B cell (primary cell): ENCODE measurements at regions not wholly inside any gene's neighbourhood (a gene's known extent, or its start where the extent isn't known, plus 50 kb on each side); places are given as distances from the start of the nearest gene placed in this dataset.
"Not testable (repeated sequence)": the region's sequence is repeated elsewhere in the genome, so short reads cannot be mapped to it uniquely, and the experiment has no call there.

Experiments
- ATAC-seq: fragments of 200-7000 bp; cut with Tn5 transposase; one replicate; pipeline ENCODE4 v1.10.0; 2021; ENCODE audit warnings: low read depth, mild to moderate bottlenecking, moderate number of reproducible peaks, moderate library complexity
- CTCF ChIA-PET: fragments of 350-600 bp; sonication (Branson Sonifier 250); formaldehyde crosslinking; loops from one replicate; lab custom pipeline; 2021; ENCODE audit warnings: antibody characterized with exemption, inconsistent platforms; lab: Charles Lee
- POLR2A ChIA-PET: fragments of 350-600 bp; sonication (Branson Sonifier 250); formaldehyde crosslinking; loops from one replicate; lab custom pipeline; 2021; ENCODE audit warnings: antibody characterized with exemption; lab: Charles Lee
- DNase-seq: peaks from one replicate; pipeline ENCODE4 v3.0.0; 2013
- H2AFZ ChIP-seq: 2 replicates; pipeline ENCODE4 v1.6.1; 2012; ENCODE audit warnings: mild to moderate bottlenecking, low read depth, low read length; ENCODE audit not compliant: insufficient read depth, poor library complexity, severe bottlenecking
- H3K27ac ChIP-seq, 2 donors: 1 replicate in 1 of 2; 2 replicates in 1 of 2; pipeline ENCODE4 v1.5.1; 2012 to 2013; ENCODE audit warnings: low read length in 2 of 2, mild to moderate bottlenecking in 2 of 2, moderate library complexity in 1 of 2
- H3K27me3 ChIP-seq, 4 experiments: fragments of 200-600 bp in 1 of 4; sonication (generic) in 1 of 4; replicated peaks in 1 of 4; 1 replicate in 2 of 4; 2 replicates in 2 of 4; pipeline versions ENCODE4 v1.6.1 to v1.7.0; 2013 to 2016; ENCODE audit warnings: low read length in 3 of 4, mild to moderate bottlenecking in 2 of 4, mixed read lengths in 1 of 4, moderate library complexity in 1 of 4; ENCODE audit not compliant: insufficient read depth in 4 of 4, control insufficient read depth in 3 of 4; ENCODE audit errors: control extremely low read depth in 1 of 4
- H3K36me3 ChIP-seq, 2 experiments: replicated peaks in 1 of 2; 1 replicate in 1 of 2; 2 replicates in 1 of 2; pipeline versions ENCODE4 v1.6.1 to v1.7.1; 2013; ENCODE audit warnings: low read length in 1 of 2; ENCODE audit not compliant: insufficient read depth in 2 of 2, control insufficient read depth in 1 of 2; ENCODE audit errors: control extremely low read depth in 1 of 2, extremely low read depth in 1 of 2
- H3K4me1 ChIP-seq, 2 donors: fragments of 200-600 bp in 1 of 2; sonication (generic) in 1 of 2; 1 replicate in 1 of 2; 2 replicates in 1 of 2; pipeline versions ENCODE4 v1.5.1 to v1.6.1; 2013 to 2017; ENCODE audit warnings: low read length in 2 of 2; ENCODE audit not compliant: control insufficient read depth in 2 of 2, insufficient read depth in 2 of 2
- H3K4me2 ChIP-seq: replicated peaks from 2 replicates; pipeline ENCODE3; 2012; ENCODE audit warnings: mild to moderate bottlenecking, low read depth, low read length; ENCODE audit not compliant: poor library complexity, severe bottlenecking
- H3K4me3 ChIP-seq, 5 experiments: fragments of 200-600 bp in 1 of 5; sonication (generic) in 1 of 5; 1 replicate in 3 of 5; 2 replicates in 2 of 5; pipeline versions ENCODE4 v1.5.1 to v1.7.0; 2011 to 2016; ENCODE audit warnings: low read length in 4 of 5, mild to moderate bottlenecking in 4 of 5, low read depth in 2 of 5, control low read depth in 1 of 5, moderate library complexity in 1 of 5; ENCODE audit not compliant: insufficient read depth in 1 of 5; ENCODE audit errors: control extremely low read depth in 1 of 5, extremely low read depth in 1 of 5
- H3K79me2 ChIP-seq: fragments of 200-600 bp; sonication (generic); one replicate; pipeline ENCODE4 v1.6.0; 2016; ENCODE audit warnings: low read length; ENCODE audit not compliant: control insufficient read depth, insufficient read depth
- H3K9ac ChIP-seq: fragments of 200-600 bp; sonication (generic); 2 replicates; pipeline ENCODE4 v1.6.1; 2017; ENCODE audit warnings: mild to moderate bottlenecking, low read length, moderate library complexity
- H3K9me3 ChIP-seq, 3 donors: one replicate each; pipeline versions ENCODE4 v1.6.1 to v1.7.1; 2013; ENCODE audit warnings: low read length in 2 of 3; ENCODE audit not compliant: control insufficient read depth in 2 of 3, insufficient read depth in 1 of 3; ENCODE audit errors: control extremely low read depth in 1 of 3
- H4K20me1 ChIP-seq: 2 replicates; pipeline ENCODE4 v1.6.0; 2012; ENCODE audit warnings: mild to moderate bottlenecking, low read length; ENCODE audit not compliant: insufficient read depth, control insufficient read depth, poor library complexity, severe bottlenecking
- H3K27ac Mint-ChIP-seq: one replicate; pipeline ENCODE4 v1.8.0; 2021; ENCODE audit warnings: mixed read lengths
- H3K27me3 Mint-ChIP-seq: one replicate; pipeline ENCODE4 v1.8.0; 2021; ENCODE audit warnings: mixed read lengths
- H3K4me1 Mint-ChIP-seq: one replicate; pipeline ENCODE4 v1.8.0; 2021; ENCODE audit warnings: mixed read lengths
- H3K4me3 Mint-ChIP-seq: one replicate; pipeline ENCODE4 v1.8.0; 2021; ENCODE audit warnings: mixed read lengths
- H3K9me3 Mint-ChIP-seq: one replicate; pipeline ENCODE4 v1.8.0; 2022; ENCODE audit warnings: mixed read lengths; ENCODE audit not compliant: insufficient read depth
- WGBS: methylation state at CpG from one replicate; pipeline ENCODE4 v1.1.5; 2013; ENCODE audit warnings: missing lambda C conversion rate; ENCODE audit not compliant: insufficient coverage; 5-methylcytosine and 5-hydroxymethylcytosine counted together
- intact Hi-C: fragments of 100-400 bp; cut with micrococcal nuclease; formaldehyde crosslinking; loops from one replicate; pipeline ENCODE4 v1.10.0; 2022

DNA sequence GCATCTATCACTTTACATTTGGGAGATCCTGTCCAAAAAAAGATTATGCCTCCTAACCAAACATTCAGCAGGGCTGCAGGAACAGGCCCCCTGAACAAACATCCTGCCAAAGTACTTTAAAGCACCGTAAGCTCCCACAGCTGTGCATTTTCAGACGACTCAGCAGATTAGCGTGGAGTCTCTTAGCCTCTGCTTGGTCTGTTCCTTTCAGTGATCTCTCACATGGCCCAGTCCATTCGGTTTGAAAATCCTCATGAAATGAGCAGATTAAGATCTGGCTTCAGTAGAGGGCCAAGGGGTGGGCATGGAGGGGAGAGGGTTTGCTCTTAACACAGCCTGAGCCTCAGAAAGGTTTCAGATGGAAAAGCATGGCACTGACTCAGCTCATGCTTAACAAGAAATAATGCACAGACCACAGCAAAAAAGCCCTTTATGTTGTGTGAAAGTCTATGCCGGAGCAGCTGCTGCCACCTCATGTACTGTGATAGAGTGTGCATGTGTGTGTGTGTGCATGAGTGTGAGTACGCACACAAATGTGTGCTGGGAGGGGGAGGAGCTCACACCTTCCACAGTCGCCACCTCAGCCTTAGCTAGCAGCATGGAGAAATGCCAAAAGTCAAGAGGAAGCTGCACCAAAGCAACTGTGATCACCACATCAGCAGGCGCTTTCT lies 64.2 kb downstream of the FOXD4L6 start:
- ATAC-seq = peak; percentile 17
- H3K4me2 ChIP-seq, H3K9ac ChIP-seq, H3K9me3 ChIP-seq, H3K27ac Mint-ChIP-seq, H3K27me3 ChIP-seq, H3K27me3 Mint-ChIP-seq, H3K36me3 ChIP-seq, POLR2A ChIA-PET, H2AFZ ChIP-seq, DNase-seq, H3K4me1 Mint-ChIP-seq, H3K9me3 Mint-ChIP-seq, H3K27ac ChIP-seq, intact Hi-C loops, H3K4me1 ChIP-seq, H3K4me3 Mint-ChIP-seq, CTCF ChIA-PET, H3K79me2 ChIP-seq, H4K20me1 ChIP-seq, H3K4me3 ChIP-seq: not testable (repeated sequence)
- 0% methylated on average over 1 of the region's 8 CpGs for WGBS

DNA sequence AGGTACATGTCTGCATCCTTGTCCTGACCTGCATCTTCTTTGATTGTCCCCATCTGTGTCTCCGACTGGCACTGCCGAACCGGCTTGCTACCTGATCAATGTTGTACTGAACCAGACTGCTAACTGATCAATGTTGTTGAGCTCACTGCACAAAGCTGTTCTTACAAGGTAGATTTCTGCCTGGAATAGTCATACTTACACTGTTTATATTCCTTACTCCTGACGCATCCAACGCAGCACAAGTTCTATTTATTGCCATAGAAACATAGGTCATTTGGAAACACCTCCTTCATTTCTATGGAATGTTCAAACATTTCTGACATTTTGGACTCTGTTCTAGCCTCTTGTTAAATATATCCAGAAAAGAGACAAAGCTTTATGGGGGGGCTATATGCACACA lies 65.2 kb downstream of the FOXD4L6 start:
- H3K27me3 ChIP-seq, H3K4me2 ChIP-seq, CTCF ChIA-PET, H3K9me3 ChIP-seq, ATAC-seq, H3K4me3 ChIP-seq, POLR2A ChIA-PET, H4K20me1 ChIP-seq, H3K27ac ChIP-seq, H3K4me1 Mint-ChIP-seq, H3K27ac Mint-ChIP-seq, H3K36me3 ChIP-seq, DNase-seq, H3K4me3 Mint-ChIP-seq, H3K9me3 Mint-ChIP-seq, H3K79me2 ChIP-seq, H3K27me3 Mint-ChIP-seq, H3K9ac ChIP-seq, H2AFZ ChIP-seq, H3K4me1 ChIP-seq, intact Hi-C loops: not testable (repeated sequence)
- WGBS = no CpG with 5 or more reads among the region's 5 CpGs

DNA sequence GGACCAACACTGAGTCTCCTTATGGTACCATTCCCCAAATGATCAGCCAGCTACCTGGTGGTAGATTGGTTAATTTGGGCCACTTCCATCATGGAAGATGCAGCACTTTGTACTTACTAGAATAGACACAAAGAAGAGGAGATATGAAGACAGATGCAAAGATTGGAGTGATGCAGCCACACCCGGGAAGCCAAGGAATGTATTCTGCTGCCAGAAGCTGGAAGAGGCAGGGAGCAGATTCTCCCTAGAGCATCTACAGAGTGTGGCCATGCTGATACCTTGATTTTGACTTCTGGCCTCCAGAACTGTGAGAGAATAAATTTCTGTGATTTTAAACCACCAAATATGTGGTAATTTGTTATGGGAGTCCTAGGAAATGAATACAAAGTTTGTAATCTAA lies 68.9 kb downstream of the FOXD4L6 start:
- not testable (repeated sequence) for H3K79me2 ChIP-seq

DNA sequence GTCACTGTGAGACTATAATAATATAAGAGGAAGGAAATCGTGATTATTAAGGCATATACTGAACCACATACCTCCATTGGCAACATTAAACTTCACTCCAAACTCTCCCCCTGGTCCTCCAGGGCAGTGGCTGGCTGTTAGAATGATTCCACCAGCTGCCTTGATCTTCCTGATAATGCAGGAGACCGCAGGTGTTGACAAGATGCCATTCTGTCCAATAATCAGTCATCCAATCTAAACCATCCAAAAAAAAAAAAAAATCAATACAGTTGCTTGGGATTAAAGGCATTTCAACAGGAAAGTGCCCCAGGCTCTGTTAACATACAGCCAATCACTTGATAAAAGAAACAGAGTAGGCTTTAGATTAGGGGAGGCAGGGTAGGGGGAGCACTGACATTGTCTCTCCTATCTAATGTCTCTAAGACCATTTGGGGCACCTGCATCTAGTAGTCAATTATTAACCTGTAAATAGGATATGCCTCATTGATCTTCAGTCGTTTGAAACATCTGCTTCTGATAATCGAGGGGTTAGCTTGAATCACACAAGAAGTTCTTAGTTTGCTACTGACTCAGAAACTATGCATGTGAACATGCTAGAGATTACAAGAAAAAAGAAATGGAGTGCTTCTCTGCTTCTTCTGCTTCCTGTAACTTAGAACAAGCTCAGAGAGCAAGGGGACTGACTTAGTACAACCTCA lies 74.7 kb downstream of the FOXD4L6 start:
- intact Hi-C loops, H3K9me3 Mint-ChIP-seq, H3K9ac ChIP-seq, H3K4me1 Mint-ChIP-seq, H4K20me1 ChIP-seq, H3K9me3 ChIP-seq, H3K79me2 ChIP-seq, H3K27ac Mint-ChIP-seq, H3K4me3 Mint-ChIP-seq, H3K36me3 ChIP-seq, H3K27me3 Mint-ChIP-seq, H2AFZ ChIP-seq, DNase-seq, H3K27me3 ChIP-seq, H3K4me1 ChIP-seq, CTCF ChIA-PET, POLR2A ChIA-PET, H3K4me3 ChIP-seq, ATAC-seq, H3K27ac ChIP-seq, H3K4me2 ChIP-seq: not testable (repeated sequence)
- WGBS = no CpG with 5 or more reads among the region's 4 CpGs

More for the DNA sequence above, 68.9 kb downstream of the FOXD4L6 start:
- H3K9ac ChIP-seq, CTCF ChIA-PET, H3K27me3 ChIP-seq, H3K9me3 Mint-ChIP-seq, intact Hi-C loops, POLR2A ChIA-PET, H3K27me3 Mint-ChIP-seq, H3K4me1 ChIP-seq, H3K36me3 ChIP-seq, H4K20me1 ChIP-seq, H3K9me3 ChIP-seq, H3K27ac ChIP-seq, DNase-seq, ATAC-seq, H3K4me1 Mint-ChIP-seq, H2AFZ ChIP-seq, H3K4me3 ChIP-seq, H3K4me2 ChIP-seq, H3K27ac Mint-ChIP-seq, H3K4me3 Mint-ChIP-seq: not testable (repeated sequence)
- no CpG with 5 or more reads among the region's 1 CpG for WGBS
